Vagina (tissue), 2 donors: ENCODE measurements at regions not wholly inside any gene's neighbourhood (a gene's known extent, or its start where the extent isn't known, plus 50 kb on each side); places are given as distances from the start of the nearest gene placed in this dataset.

Source experiments
- POLR2AphosphoS5 ChIP-seq, 2 donors: sonication (generic); formaldehyde crosslinking; IDR thresholded peaks; one replicate each; pipeline ENCODE4 v1.9.0; 2017; ENCODE audit warnings: antibody characterized with exemption in 2 of 2, mild to moderate bottlenecking in 2 of 2, low read depth in 1 of 2; ENCODE audit not compliant: insufficient read depth in 1 of 2
- TF ChIP-seq, protein P1 (sequence below), 3 experiments: fragments of 450-650 bp in 2 of 3; fragments of 200-600 bp in 1 of 3; sonication (generic) in 1 of 3; IDR thresholded peaks; one replicate each; pipeline ENCODE4 v1.5.1; 2017 to 2019; ENCODE audit warnings: antibody characterized with exemption in 3 of 3, mild to moderate bottlenecking in 2 of 3, moderate library complexity in 2 of 3

DNA sequence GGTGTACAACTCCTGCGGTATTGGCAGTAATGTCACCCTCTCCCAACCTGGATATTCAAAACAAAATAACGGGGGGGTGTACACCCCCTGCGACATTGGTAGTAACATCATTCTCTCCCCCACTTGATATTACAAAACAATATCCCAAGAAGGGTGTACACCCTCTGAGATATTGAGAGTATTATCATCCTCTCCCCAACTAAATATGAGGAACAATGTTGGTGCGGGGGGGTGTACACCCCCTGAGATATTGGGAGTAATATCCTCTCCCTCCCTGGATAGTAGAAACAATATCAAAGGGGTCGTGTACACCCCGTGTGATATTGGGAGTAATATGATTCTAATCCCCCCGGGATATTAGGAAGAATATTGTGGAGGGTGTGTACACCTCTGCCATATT lies 71.4 kb upstream of the ADGRA3 start:
- no peak for TF ChIP-seq POLR2AphosphoS5 (IDR thresholded peaks at IDR 0.05; ENCODE audit: insufficient read depth in 1 of 2, low read depth in 1 of 2)
- TF ChIP-seq, protein P1, sequence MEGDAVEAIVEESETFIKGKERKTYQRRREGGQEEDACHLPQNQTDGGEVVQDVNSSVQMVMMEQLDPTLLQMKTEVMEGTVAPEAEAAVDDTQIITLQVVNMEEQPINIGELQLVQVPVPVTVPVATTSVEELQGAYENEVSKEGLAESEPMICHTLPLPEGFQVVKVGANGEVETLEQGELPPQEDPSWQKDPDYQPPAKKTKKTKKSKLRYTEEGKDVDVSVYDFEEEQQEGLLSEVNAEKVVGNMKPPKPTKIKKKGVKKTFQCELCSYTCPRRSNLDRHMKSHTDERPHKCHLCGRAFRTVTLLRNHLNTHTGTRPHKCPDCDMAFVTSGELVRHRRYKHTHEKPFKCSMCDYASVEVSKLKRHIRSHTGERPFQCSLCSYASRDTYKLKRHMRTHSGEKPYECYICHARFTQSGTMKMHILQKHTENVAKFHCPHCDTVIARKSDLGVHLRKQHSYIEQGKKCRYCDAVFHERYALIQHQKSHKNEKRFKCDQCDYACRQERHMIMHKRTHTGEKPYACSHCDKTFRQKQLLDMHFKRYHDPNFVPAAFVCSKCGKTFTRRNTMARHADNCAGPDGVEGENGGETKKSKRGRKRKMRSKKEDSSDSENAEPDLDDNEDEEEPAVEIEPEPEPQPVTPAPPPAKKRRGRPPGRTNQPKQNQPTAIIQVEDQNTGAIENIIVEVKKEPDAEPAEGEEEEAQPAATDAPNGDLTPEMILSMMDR (IDR thresholded peaks at IDR 0.05), result no peak
